ENCODE measurements at regions not wholly inside any gene's neighbourhood (a gene's known extent, or its start where the extent isn't known, plus 50 kb on each side); places are given as distances from the start of the nearest gene placed in this dataset.

GRCh38 chr5:125833398-125833797 is 589.8 kb upstream of the GRAMD2B start:
- no peak for DNase-seq
- Histone ChIP-seq H3K27ac (replicated peaks) (no peak overlapping the region), H3K9me3 (replicated peaks) (peaks cover 10% of the 10 kb centered on the region), H3K4me3 (no peak overlapping the region), H3K36me3 (no peaks in the 10 kb centered on the region), H3K27me3 (ENCODE audit: low read depth) (no peaks in the 10 kb centered on the region), H3K4me1 (peaks cover 9% of the 10 kb centered on the region)
- intact Hi-C loops (cut with micrococcal nuclease), result no loop called here
- TF ChIP-seq CTCF (IDR thresholded peaks at IDR 0.05; ENCODE audit: borderline replicate concordance), result no peak

- DNase-seq, result no peak
- Histone ChIP-seq H3K27ac (replicated peaks) (no peak overlapping the region), H3K36me3 (no peaks in the 10 kb centered on the region), H3K4me3 (no peak overlapping the region), H3K27me3 (ENCODE audit: low read depth) (no peaks in the 10 kb centered on the region), H3K4me1 (peaks cover 9% of the 10 kb centered on the region), H3K9me3 (replicated peaks) (peaks cover 10% of the 10 kb centered on the region)
- intact Hi-C loops (cut with micrococcal nuclease), result no loop called here
- TF ChIP-seq CTCF (IDR thresholded peaks at IDR 0.05; ENCODE audit: borderline replicate concordance), result no peak
These were observed 588.6 kb upstream of the GRAMD2B start for GRCh38 chr5:125834438-125835115.

GRCh38 chr5:125835293-125836172 is 587.7 kb upstream of the GRAMD2B start:
- Histone ChIP-seq H3K4me1 (peaks cover 9% of the 10 kb centered on the region), H3K36me3 (no peaks in the 10 kb centered on the region), H3K27ac (replicated peaks) (no peak overlapping the region), H3K9me3 (replicated peaks) (peaks cover 10% of the 10 kb centered on the region), H3K4me3 (peak overlapping the region; percentile 32), H3K27me3 (ENCODE audit: low read depth) (no peaks in the 10 kb centered on the region)
- DNase-seq, result peak; percentile 20
- TF ChIP-seq CTCF (IDR thresholded peaks at IDR 0.05; ENCODE audit: borderline replicate concordance), result peak; percentile 78
- intact Hi-C loops (cut with micrococcal nuclease), result no loop called here

GRCh38 chr5:125836256-125836655 is 587.0 kb upstream of the GRAMD2B start:
- H3K4me1 ChIP-seq, result peaks cover 9% of the 10 kb centered on the region
- H3K27ac ChIP-seq (replicated peaks), result no peak overlapping the region
- DNase-seq, result no peak
- H3K9me3 ChIP-seq (replicated peaks), result peaks cover 5% of the 10 kb centered on the region
- H3K36me3 ChIP-seq, result no peaks in the 10 kb centered on the region
- no peak for TF ChIP-seq CTCF (IDR thresholded peaks at IDR 0.05; ENCODE audit: borderline replicate concordance)
- no peak overlapping the region for H3K4me3 ChIP-seq
- intact Hi-C loops (cut with micrococcal nuclease), result no loop called here
- no peaks in the 10 kb centered on the region for H3K27me3 ChIP-seq (ENCODE audit: low read depth)

- Histone ChIP-seq H3K4me3 (no peak overlapping the region), H3K27me3 (ENCODE audit: low read depth) (no peaks in the 10 kb centered on the region), H3K4me1 (peaks cover 9% of the 10 kb centered on the region), H3K27ac (replicated peaks) (no peak overlapping the region), H3K9me3 (replicated peaks) (peaks cover 7% of the 10 kb centered on the region), H3K36me3 (no peaks in the 10 kb centered on the region)
- no peak for DNase-seq
- intact Hi-C loops (cut with micrococcal nuclease), result no loop called here
- TF ChIP-seq CTCF (IDR thresholded peaks at IDR 0.05; ENCODE audit: borderline replicate concordance), result no peak
These were observed 585.3 kb upstream of the GRAMD2B start for GRCh38 chr5:125837866-125838265.

Measured in left ventricle myocardium inferior (tissue), 1 donor.